Spleen (tissue), 11 donors: ENCODE measurements at regions not wholly inside any gene's neighbourhood (a gene's known extent, or its start where the extent isn't known, plus 50 kb on each side); places are given as distances from the start of the nearest gene placed in this dataset.

ENCODE experiments used
- DNase-seq: peaks from one replicate; pipeline ENCODE4 v3.0.0-alpha.2; 2020
- H3K27ac ChIP-seq, 8 donors: fragments of 200-600 bp; sonication (generic) in 7 of 8; 1 replicate in 4 of 8; 2 replicates in 4 of 8; pipeline versions ENCODE4 v1.5.0 to v1.8.0; 2016 to 2021; ENCODE audit warnings: inconsistent platforms in 4 of 8, mild to moderate bottlenecking in 4 of 8, moderate library complexity in 1 of 8
- H3K27me3 ChIP-seq, 7 donors: fragments of 200-600 bp; sonication (generic) in 6 of 7; replicated peaks in 1 of 7; 1 replicate in 4 of 7; 2 replicates in 3 of 7; pipeline versions ENCODE4 v1.5.0 to v1.8.0; 2016 to 2021; ENCODE audit warnings: inconsistent platforms in 3 of 7, mild to moderate bottlenecking in 1 of 7
- H3K36me3 ChIP-seq, 6 donors: fragments of 200-600 bp; sonication (generic) in 5 of 6; 1 replicate in 4 of 6; 2 replicates in 2 of 6; pipeline versions ENCODE4 v1.5.0 to v1.8.0; 2016 to 2021; ENCODE audit warnings: inconsistent platforms in 2 of 6
- H3K4me1 ChIP-seq, 6 donors: fragments of 200-600 bp; sonication (generic) in 5 of 6; 1 replicate in 3 of 6; 2 replicates in 3 of 6; pipeline versions ENCODE4 v1.5.0 to v1.8.0; 2016 to 2021; ENCODE audit warnings: inconsistent platforms in 3 of 6
- H3K4me3 ChIP-seq, 8 donors: fragments of 200-600 bp; sonication (generic) in 7 of 8; 1 replicate in 4 of 8; 2 replicates in 4 of 8; pipeline versions ENCODE4 v1.5.0 to v1.8.0; 2016 to 2021; ENCODE audit warnings: inconsistent platforms in 4 of 8, mild to moderate bottlenecking in 4 of 8, moderate library complexity in 2 of 8
- H3K9me3 ChIP-seq, 8 donors: fragments of 200-600 bp; sonication (generic) in 7 of 8; 1 replicate in 4 of 8; 2 replicates in 4 of 8; pipeline versions ENCODE4 v1.5.0 to v1.8.0; 2016 to 2021; ENCODE audit warnings: inconsistent platforms in 4 of 8
- CTCF ChIP-seq, 11 experiments: fragments of 200-600 bp in 7 of 11; fragments of 450-650 bp in 4 of 11; sonication (generic) in 4 of 11; IDR thresholded peaks in 8 of 11; conservative IDR thresholded peaks in 3 of 11; 1 replicate in 7 of 11; 2 replicates in 4 of 11; pipeline versions ENCODE4 v1.4.0 to v1.8.0; 2016 to 2021; ENCODE audit warnings: antibody characterized with exemption in 11 of 11, inconsistent platforms in 4 of 11, mild to moderate bottlenecking in 1 of 11
- POLR2A ChIP-seq, 3 donors: fragments of 450-650 bp; IDR thresholded peaks; one replicate each; pipeline ENCODE4 v1.5.1; 2017; ENCODE audit warnings: antibody characterized with exemption in 3 of 3, mild to moderate bottlenecking in 1 of 3
- POLR2AphosphoS5 ChIP-seq, 3 donors: sonication (generic); formaldehyde crosslinking; IDR thresholded peaks; one replicate each; pipeline ENCODE4 v1.5.1; 2017; ENCODE audit warnings: antibody characterized with exemption in 3 of 3
- WGBS, 5 donors: extraction: QIAGEN DNeasy Blood & Tissue Kit in 3 of 5; methylation state at CpG; one replicate each; pipeline versions ENCODE4 v1.1.5 to v1.1.7; 2013 to 2018; 5-methylcytosine and 5-hydroxymethylcytosine counted together
- intact Hi-C: fragments of 100-400 bp; cut with DNase I; formaldehyde crosslinking; loops from one replicate; pipeline ENCODE4 v1.15.0; 2023; ENCODE audit warnings: low total_unique reads
- donor health status: healthy with polysubstance abuse.
- donor health status: DM: no; HTN: no; CAD: no; lungs with moderate emphysema.
- donor health status: DM: no; HTN: no; CAD: no.
- donor health status: Bipolar disorder and iron deficiency.
- donor health status: healthy.
- donor health status: DM: no; HTN: no; CAD: no.
- donor health status: DM: yes; HTN: yes; CAD: no.

GRCh38 chr6:19519941-19520340 lies 317.2 kb upstream of the ID4 start:
- H3K27ac ChIP-seq, result no peak overlapping the region
- TF ChIP-seq POLR2AphosphoS5 (IDR thresholded peaks at IDR 0.05), result no peak
- TF ChIP-seq CTCF (IDR thresholded peaks at IDR 0.05 in 8 of 11, conservative IDR thresholded peaks at IDR 0.05 in 3 of 11), result no peak
- no peak for TF ChIP-seq POLR2A (IDR thresholded peaks at IDR 0.05)
- no peaks in the 10 kb centered on the region for H3K36me3 ChIP-seq
- H3K4me3 ChIP-seq, result no peak overlapping the region
- WGBS, 5 donors, result 74 to 95% (median 83%) methylated on average over 2 of the region's 2 CpGs
- H3K4me1 ChIP-seq, result no peaks in the 10 kb centered on the region
- peaks cover 0 to 36% (median 28%) of the 10 kb centered on the region in 8 donors for H3K9me3 ChIP-seq
- no peak for DNase-seq
- intact Hi-C loops, result no loop called here
- no peaks in the 10 kb centered on the region for H3K27me3 ChIP-seq

- H3K4me1 ChIP-seq, result no peaks in the 10 kb centered on the region
- no peak overlapping the region for H3K4me3 ChIP-seq
- no peaks in the 10 kb centered on the region for H3K27me3 ChIP-seq
- H3K27ac ChIP-seq, result no peak overlapping the region
- WGBS, 5 donors, result 77 to 91% (median 84%) methylated on average over 2 of the region's 2 CpGs
- no peak for DNase-seq
- no peaks in the 10 kb centered on the region for H3K36me3 ChIP-seq
- H3K9me3 ChIP-seq, result no peaks in the 10 kb centered on the region
- TF ChIP-seq POLR2A (IDR thresholded peaks at IDR 0.05) (no peak), CTCF (IDR thresholded peaks at IDR 0.05 in 8 of 11, conservative IDR thresholded peaks at IDR 0.05 in 3 of 11) (no peak), POLR2AphosphoS5 (IDR thresholded peaks at IDR 0.05) (no peak)
- intact Hi-C loops, result no loop called here
These were observed 312.6 kb upstream of the ID4 start for GRCh38 chr6:19524366-19525186.

- Histone ChIP-seq H3K9me3 (no peaks in the 10 kb centered on the region), H3K4me1 (no peaks in the 10 kb centered on the region), H3K4me3 (no peak overlapping the region), H3K27ac (no peak overlapping the region), H3K27me3 (no peaks in the 10 kb centered on the region), H3K36me3 (no peaks in the 10 kb centered on the region)
- intact Hi-C loops, result no loop called here
- TF ChIP-seq CTCF (IDR thresholded peaks at IDR 0.05 in 8 of 11, conservative IDR thresholded peaks at IDR 0.05 in 3 of 11) (no peak), POLR2AphosphoS5 (IDR thresholded peaks at IDR 0.05) (no peak), POLR2A (IDR thresholded peaks at IDR 0.05) (no peak)
- no peak for DNase-seq
- WGBS, 5 donors, result 71 to 84% (median 82%) methylated on average over 3 of the region's 3 CpGs
These were observed 311.5 kb upstream of the ID4 start for GRCh38 chr6:19525673-19526072.

GRCh38 chr6:19530188-19530587 lies 307.0 kb upstream of the ID4 start:
- H3K4me3 ChIP-seq, result no peak overlapping the region
- no peaks in the 10 kb centered on the region for H3K4me1 ChIP-seq
- no peaks in the 10 kb centered on the region for H3K36me3 ChIP-seq
- H3K27ac ChIP-seq, result no peak overlapping the region
- no peak for DNase-seq
- no peak for TF ChIP-seq POLR2AphosphoS5 (IDR thresholded peaks at IDR 0.05)
- TF ChIP-seq POLR2A (IDR thresholded peaks at IDR 0.05), result no peak
- H3K9me3 ChIP-seq, result peaks cover 0 to 6% (median 0%) of the 10 kb centered on the region in 8 donors
- H3K27me3 ChIP-seq, result no peaks in the 10 kb centered on the region
- 93 to 98% (median 95%) methylated on average over 1 of the region's 1 CpG for WGBS, 5 donors
- intact Hi-C loops, result no loop called here
